22Rv1 (cell line): ENCODE measurements at regions not wholly inside any gene's neighbourhood (a gene's known extent, or its start where the extent isn't known, plus 50 kb on each side); places are given as distances from the start of the nearest gene placed in this dataset.

ENCODE experiments used
- CTCF ChIP-seq: fragments of 450-650 bp; IDR thresholded peaks from 2 replicates; pipeline ENCODE4 v1.5.1; 2017; ENCODE audit warnings: mild to moderate bottlenecking
- ZFX ChIP-seq: fragments of 450-650 bp; IDR thresholded peaks from 2 replicates; pipeline ENCODE4 v1.6.1; 2017; ENCODE audit warnings: antibody characterized with exemption, borderline replicate concordance

- TF ChIP-seq ZFX, result no peak
- TF ChIP-seq CTCF, result no peak
Observed at GRCh38 chr12:43069768-43070221, 480.2 kb upstream of the PRICKLE1 start.
